AG10803 (cell line): ENCODE measurements at regions not wholly inside any gene's neighbourhood (a gene's known extent, or its start where the extent isn't known, plus 50 kb on each side); places are given as distances from the start of the nearest gene placed in this dataset.

Source experiments
- DNase-seq: peaks from one replicate; pipeline ENCODE4 v3.0.0; 2010; ENCODE audit warnings: low read depth
- H3K4me3 ChIP-seq: 2 replicates; pipeline ENCODE4 v1.5.1; 2011; ENCODE audit warnings: mild to moderate bottlenecking, low read length, control low read depth
- TF ChIP-seq, protein P1 (sequence below): conservative IDR thresholded peaks from 2 replicates; pipeline ENCODE4 v1.5.1; 2011; ENCODE audit warnings: mild to moderate bottlenecking, low read length, control low read depth, inconsistent platforms

GRCh38 chr18:45270289-45270771 lies 344.9 kb upstream of the SLC14A2 start:
- TF ChIP-seq, protein P1, sequence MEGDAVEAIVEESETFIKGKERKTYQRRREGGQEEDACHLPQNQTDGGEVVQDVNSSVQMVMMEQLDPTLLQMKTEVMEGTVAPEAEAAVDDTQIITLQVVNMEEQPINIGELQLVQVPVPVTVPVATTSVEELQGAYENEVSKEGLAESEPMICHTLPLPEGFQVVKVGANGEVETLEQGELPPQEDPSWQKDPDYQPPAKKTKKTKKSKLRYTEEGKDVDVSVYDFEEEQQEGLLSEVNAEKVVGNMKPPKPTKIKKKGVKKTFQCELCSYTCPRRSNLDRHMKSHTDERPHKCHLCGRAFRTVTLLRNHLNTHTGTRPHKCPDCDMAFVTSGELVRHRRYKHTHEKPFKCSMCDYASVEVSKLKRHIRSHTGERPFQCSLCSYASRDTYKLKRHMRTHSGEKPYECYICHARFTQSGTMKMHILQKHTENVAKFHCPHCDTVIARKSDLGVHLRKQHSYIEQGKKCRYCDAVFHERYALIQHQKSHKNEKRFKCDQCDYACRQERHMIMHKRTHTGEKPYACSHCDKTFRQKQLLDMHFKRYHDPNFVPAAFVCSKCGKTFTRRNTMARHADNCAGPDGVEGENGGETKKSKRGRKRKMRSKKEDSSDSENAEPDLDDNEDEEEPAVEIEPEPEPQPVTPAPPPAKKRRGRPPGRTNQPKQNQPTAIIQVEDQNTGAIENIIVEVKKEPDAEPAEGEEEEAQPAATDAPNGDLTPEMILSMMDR = no peak
- no peak overlapping the region for H3K4me3 ChIP-seq
- DNase-seq = peak; percentile 44

DNA sequence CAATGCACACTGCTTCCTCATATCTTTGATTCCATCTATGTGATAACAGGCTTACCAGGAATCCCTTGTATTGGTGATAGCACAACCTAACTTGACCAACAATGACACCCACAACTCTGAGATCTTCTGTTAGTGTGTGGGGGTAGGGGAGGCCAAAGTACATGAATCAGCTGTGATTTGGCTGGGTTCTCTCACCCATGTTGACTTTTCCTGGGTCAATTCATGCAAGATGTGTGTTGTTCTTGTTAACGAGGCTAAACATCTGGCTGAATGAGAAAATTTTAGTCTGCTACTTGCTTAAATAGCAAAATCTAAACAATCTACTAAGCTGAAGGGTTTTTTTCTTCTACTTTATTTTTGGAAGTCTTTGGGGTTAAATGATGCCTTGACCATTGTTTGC lies 341.2 kb upstream of the SLC14A2 start:
- TF ChIP-seq, protein P1 = no peak
- DNase-seq = no peak
- H3K4me3 ChIP-seq = no peak overlapping the region

- no peak for DNase-seq
- TF ChIP-seq, protein P1 = peak; percentile 68
- no peak overlapping the region for H3K4me3 ChIP-seq
Measured at GRCh38 chr18:45275367-45276113, 339.7 kb upstream of the SLC14A2 start.

DNA sequence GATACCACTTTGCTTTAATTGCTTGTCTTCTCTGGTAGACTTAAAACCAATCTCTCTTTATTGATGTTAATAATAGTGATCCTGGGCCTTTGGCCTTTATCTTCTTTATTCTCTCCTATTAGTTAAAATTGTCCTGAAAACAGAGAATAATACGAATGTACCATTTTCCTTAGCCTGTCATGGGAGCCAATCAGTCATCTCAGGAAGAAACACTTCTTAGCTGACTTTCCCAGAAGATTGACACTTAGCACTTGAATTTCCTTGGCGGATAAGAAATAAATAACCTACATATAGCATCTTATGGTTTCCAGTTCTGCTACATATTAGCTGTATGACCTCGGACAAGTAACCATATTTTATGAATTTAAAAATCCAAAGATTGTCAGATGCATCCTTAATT lies 338.4 kb upstream of the SLC14A2 start:
- no peak overlapping the region for H3K4me3 ChIP-seq
- TF ChIP-seq, protein P1 = no peak
- DNase-seq = no peak

- no peak for DNase-seq
- H3K4me3 ChIP-seq = no peak overlapping the region
- TF ChIP-seq, protein P1 = no peak
Measured at GRCh38 chr18:45277908-45278307, 337.4 kb upstream of the SLC14A2 start.

GRCh38 chr18:45280481-45281276 lies 334.6 kb upstream of the SLC14A2 start:
- H3K4me3 ChIP-seq = no peak overlapping the region
- DNase-seq = no peak
- TF ChIP-seq, protein P1 = no peak
